GM13976 (cell line): ENCODE measurements at regions not wholly inside any gene's neighbourhood (a gene's known extent, or its start where the extent isn't known, plus 50 kb on each side); places are given as distances from the start of the nearest gene placed in this dataset.

Experiments used
- DNase-seq: peaks from one replicate; pipeline ENCODE4 v3.0.0; 2012; ENCODE audit warnings: low spot score
- in situ Hi-C: fragments of 300-500 bp; cut with MboI; formaldehyde crosslinking; loops from one replicate; pipeline ENCODE4 v1.12.0; 2022; ENCODE audit warnings: low sequenced_read_pairs, mixed read lengths, inconsistent platforms; ENCODE audit not compliant: unreplicated experiment
- TF ChIP-seq, protein P1 (sequence below): IDR thresholded peaks from 2 replicates; pipeline ENCODE4 v1.5.1; 2012; ENCODE audit warnings: borderline replicate concordance, mild to moderate bottlenecking; ENCODE audit not compliant: insufficient read depth; ENCODE audit errors: extremely low read depth, missing control alignments, control extremely low read depth

DNA sequence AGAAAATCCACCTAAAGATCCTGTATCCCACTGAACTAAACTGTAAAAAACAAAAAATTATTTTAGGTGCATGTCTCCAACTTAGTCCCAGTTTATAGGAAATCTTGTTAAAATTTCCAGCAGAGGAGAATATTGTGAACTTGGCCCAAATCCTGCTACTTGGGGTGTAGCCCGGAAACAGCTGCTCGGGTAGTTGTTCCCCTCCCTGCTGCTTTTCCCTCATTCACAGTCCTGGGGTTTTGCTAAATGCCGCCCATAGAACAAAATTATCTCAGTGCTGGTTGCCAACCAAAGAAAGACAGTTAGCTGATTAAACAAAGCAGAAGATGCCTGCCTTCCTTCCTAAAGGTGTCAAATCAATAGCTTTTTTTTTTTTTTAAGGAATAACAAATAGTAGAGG, 330.5 kb upstream of the KLF12 start:
- TF ChIP-seq, protein P1, sequence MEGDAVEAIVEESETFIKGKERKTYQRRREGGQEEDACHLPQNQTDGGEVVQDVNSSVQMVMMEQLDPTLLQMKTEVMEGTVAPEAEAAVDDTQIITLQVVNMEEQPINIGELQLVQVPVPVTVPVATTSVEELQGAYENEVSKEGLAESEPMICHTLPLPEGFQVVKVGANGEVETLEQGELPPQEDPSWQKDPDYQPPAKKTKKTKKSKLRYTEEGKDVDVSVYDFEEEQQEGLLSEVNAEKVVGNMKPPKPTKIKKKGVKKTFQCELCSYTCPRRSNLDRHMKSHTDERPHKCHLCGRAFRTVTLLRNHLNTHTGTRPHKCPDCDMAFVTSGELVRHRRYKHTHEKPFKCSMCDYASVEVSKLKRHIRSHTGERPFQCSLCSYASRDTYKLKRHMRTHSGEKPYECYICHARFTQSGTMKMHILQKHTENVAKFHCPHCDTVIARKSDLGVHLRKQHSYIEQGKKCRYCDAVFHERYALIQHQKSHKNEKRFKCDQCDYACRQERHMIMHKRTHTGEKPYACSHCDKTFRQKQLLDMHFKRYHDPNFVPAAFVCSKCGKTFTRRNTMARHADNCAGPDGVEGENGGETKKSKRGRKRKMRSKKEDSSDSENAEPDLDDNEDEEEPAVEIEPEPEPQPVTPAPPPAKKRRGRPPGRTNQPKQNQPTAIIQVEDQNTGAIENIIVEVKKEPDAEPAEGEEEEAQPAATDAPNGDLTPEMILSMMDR, result no peak
- DNase-seq, result no peak
- in situ Hi-C loops, result no loop called here

DNA sequence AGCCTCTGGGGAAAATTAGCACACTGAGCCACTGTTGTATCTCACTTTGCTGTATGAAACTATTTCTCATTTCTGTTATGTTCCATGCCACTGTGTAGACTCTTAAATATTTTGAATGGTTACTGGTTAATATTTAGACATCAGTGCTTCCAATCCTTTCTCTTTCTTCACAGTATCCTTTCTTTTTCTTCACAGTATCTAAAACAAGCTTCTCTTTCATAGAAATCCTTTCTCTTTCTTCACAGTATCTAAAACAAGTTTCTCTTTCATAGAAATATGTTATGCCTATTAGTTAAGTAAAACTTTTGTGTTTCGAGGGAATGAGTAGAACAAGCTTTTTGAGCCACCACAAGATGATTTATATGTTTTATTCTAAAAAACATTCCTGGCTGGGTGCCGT, 326.8 kb upstream of the KLF12 start:
- in situ Hi-C loops, result no loop called here
- TF ChIP-seq, protein P1, result no peak
- DNase-seq, result no peak

DNA sequence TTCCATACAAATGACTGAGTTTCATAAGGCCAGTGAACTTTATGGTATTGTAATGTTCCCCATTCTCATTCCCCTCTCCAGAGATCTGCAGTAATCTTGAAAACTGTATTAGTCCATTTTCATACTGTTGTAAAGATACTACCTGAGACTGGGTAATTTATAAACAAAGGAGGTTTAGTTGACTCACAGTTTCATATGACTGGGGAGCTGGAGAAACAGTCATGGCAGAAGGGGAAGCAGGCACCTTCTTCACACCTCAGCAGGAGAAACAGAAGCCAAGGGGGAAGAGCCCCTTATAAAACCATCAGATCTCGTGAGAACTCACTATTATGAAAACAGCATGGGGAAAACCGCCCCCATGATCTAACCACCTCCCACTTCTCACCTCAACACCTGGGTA, 318.7 kb upstream of the KLF12 start:
- in situ Hi-C loops, result no loop called here
- TF ChIP-seq, protein P1, result no peak
- no peak for DNase-seq

DNA sequence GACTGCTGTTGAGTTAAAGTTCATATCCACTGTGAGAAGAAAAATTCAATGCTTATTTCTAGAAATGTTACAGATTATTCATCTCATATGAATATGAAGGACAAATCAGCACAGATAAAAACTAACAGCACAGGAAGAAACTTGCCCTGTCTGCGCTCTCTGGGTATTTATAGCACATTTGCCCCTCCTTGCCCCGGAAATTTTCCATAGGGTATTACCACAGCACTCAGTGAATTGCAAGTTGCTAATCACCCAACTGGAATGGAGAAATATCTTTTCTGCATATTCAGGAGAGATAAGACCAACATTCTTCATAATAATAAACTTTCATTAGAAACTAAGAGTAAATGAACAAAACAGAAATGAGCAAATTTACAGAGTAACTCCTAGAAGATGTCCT, 318.0 kb upstream of the KLF12 start:
- TF ChIP-seq, protein P1, result no peak
- in situ Hi-C loops, result no loop called here
- no peak for DNase-seq

DNA sequence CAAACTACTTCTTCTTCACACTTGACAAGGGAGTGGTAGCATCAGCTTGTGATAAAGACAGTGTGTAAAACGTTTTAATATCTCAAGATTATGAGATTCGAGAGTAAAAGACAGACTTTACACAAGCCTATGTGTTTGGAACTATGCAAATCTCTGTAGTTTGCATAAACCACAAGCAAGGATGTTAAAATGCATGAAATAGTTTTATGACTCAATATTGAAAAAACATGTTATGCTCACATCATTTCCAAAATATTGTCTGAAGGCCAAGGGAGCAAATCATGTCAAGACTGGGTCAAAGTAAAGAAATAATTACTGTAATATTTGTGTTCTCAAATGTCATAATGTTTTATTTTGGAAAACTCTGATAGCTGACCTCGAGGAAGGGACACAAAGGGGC, 316.8 kb upstream of the KLF12 start:
- no peak for DNase-seq
- TF ChIP-seq, protein P1, result no peak

DNA sequence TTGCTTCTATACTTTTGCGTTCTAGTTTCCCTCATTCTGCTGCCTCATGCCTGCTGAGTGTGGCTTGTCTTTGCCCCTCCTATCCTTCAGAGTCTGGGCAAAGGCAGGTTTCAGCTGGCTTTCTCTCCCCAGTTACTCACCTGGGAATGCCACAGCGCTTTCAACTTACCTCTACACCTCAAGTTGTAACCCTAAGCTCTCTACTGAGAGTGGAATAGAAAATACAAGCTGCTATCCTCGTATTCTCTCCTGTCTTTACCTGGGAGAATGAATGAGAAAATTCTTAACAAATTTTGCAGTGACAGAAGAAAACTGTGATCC, 316.3 kb upstream of the KLF12 start:
- in situ Hi-C loops, result no loop called here
- no peak for DNase-seq
- TF ChIP-seq, protein P1, result no peak

More for the DNA sequence above, 316.8 kb upstream of the KLF12 start:
- in situ Hi-C loops, result no loop called here
